NCI-H2081 treated with DMSO at 0.1 percent for 48 hours (cell line): ENCODE measurements at regions not wholly inside any gene's neighbourhood (a gene's known extent, or its start where the extent isn't known, plus 50 kb on each side); places are given as distances from the start of the nearest gene placed in this dataset.

Source experiments
- DNase-seq: peaks from one replicate; lab custom pipeline; 2025; lab: John Stamatoyannopoulos, UW

GRCh38 chr2:155792666-155793065 is 539.9 kb downstream of the NR4A2 start:
- DNase-seq = no peak

- DNase-seq = no peak
These were observed 562.0 kb downstream of the NR4A2 start for GRCh38 chr2:155770516-155770915.

- DNase-seq = no peak
These were observed 566.0 kb downstream of the NR4A2 start for GRCh38 chr2:155766342-155767115.

- no peak for DNase-seq
These were observed 577.0 kb downstream of the NR4A2 start for GRCh38 chr2:155755481-155755880.

GRCh38 chr2:155748131-155748530 is 584.4 kb downstream of the NR4A2 start:
- no peak for DNase-seq

- DNase-seq = no peak
These were observed 585.0 kb downstream of the NR4A2 start for GRCh38 chr2:155747531-155747930.

- DNase-seq = no peak
These were observed 599.2 kb downstream of the NR4A2 start for GRCh38 chr2:155733091-155733853.

GRCh38 chr2:155730804-155731203 is 601.7 kb downstream of the NR4A2 start:
- no peak for DNase-seq

- DNase-seq = no peak
These were observed 605.2 kb downstream of the NR4A2 start for GRCh38 chr2:155727187-155727895.

GRCh38 chr2:155722290-155722689 is 610.2 kb downstream of the NR4A2 start:
- DNase-seq = no peak

GRCh38 chr2:155715705-155716104 is 616.8 kb downstream of the NR4A2 start:
- DNase-seq = no peak

GRCh38 chr2:155714983-155715382 is 617.5 kb downstream of the NR4A2 start:
- no peak for DNase-seq

- DNase-seq = no peak
These were observed 624.5 kb downstream of the NR4A2 start for GRCh38 chr2:155708071-155708470.

GRCh38 chr2:155703917-155704316 is 628.6 kb downstream of the NR4A2 start:
- no peak for DNase-seq

GRCh38 chr2:155703048-155703447 is 629.5 kb downstream of the NR4A2 start:
- no peak for DNase-seq

- no peak for DNase-seq
These were observed 630.8 kb downstream of the NR4A2 start for GRCh38 chr2:155701721-155702120.

- no peak for DNase-seq
These were observed 636.0 kb downstream of the NR4A2 start for GRCh38 chr2:155696571-155696970.

- no peak for DNase-seq
These were observed 637.0 kb downstream of the NR4A2 start for GRCh38 chr2:155695505-155695904.

- DNase-seq = no peak
These were observed 639.7 kb downstream of the NR4A2 start for GRCh38 chr2:155692856-155693255.

GRCh38 chr2:155692106-155692505 is 640.4 kb downstream of the NR4A2 start:
- DNase-seq = no peak

GRCh38 chr2:155690785-155691184 is 641.7 kb downstream of the NR4A2 start:
- no peak for DNase-seq

- no peak for DNase-seq
These were observed 642.7 kb downstream of the NR4A2 start for GRCh38 chr2:155689791-155690190.

GRCh38 chr2:155687181-155687580 is 645.3 kb downstream of the NR4A2 start:
- DNase-seq = no peak
